CD14-positive monocyte (primary cell): ENCODE measurements at regions not wholly inside any gene's neighbourhood (a gene's known extent, or its start where the extent isn't known, plus 50 kb on each side); places are given as distances from the start of the nearest gene placed in this dataset.

Experiments used
- DNase-seq, 3 donors: peaks; one replicate each; pipeline ENCODE4 v3.0.0-alpha.2; 2011 to 2022
- H2AFZ ChIP-seq: 2 replicates; pipeline ENCODE4 v1.6.0; 2012; ENCODE audit warnings: mild to moderate bottlenecking, low read depth, low read length, inconsistent platforms; ENCODE audit not compliant: insufficient read depth, poor library complexity, severe bottlenecking
- H3K27ac ChIP-seq, 2 donors: 1 replicate in 1 of 2; 2 replicates in 1 of 2; pipeline ENCODE4 v1.5.1; 2012 to 2013; ENCODE audit warnings: low read length in 2 of 2, control low read depth in 1 of 2, inconsistent platforms in 1 of 2, low read depth in 1 of 2, mild to moderate bottlenecking in 1 of 2
- H3K27me3 ChIP-seq, 2 donors: one replicate each; pipeline versions ENCODE4 v1.6.0 to v1.6.1; 2011 to 2013; ENCODE audit warnings: low read length in 2 of 2; ENCODE audit not compliant: control insufficient read depth in 2 of 2, insufficient read depth in 2 of 2
- H3K36me3 ChIP-seq, 2 donors: replicated peaks in 1 of 2; 1 replicate in 1 of 2; 2 replicates in 1 of 2; pipeline versions ENCODE4 v1.5.1 to v1.6.1; 2012 to 2013; ENCODE audit warnings: low read length in 2 of 2, control low read depth in 1 of 2, inconsistent platforms in 1 of 2, mild to moderate bottlenecking in 1 of 2; ENCODE audit not compliant: insufficient read depth in 2 of 2, control insufficient read depth in 1 of 2
- H3K4me1 ChIP-seq, 2 donors: 1 replicate in 1 of 2; 2 replicates in 1 of 2; pipeline versions ENCODE4 v1.5.1 to v1.6.1; 2012 to 2013; ENCODE audit warnings: low read length in 2 of 2, control low read depth in 1 of 2, inconsistent platforms in 1 of 2, mild to moderate bottlenecking in 1 of 2, moderate library complexity in 1 of 2; ENCODE audit not compliant: insufficient read depth in 2 of 2, control insufficient read depth in 1 of 2
- H3K4me2 ChIP-seq: replicated peaks from 2 replicates; pipeline ENCODE3; 2012; ENCODE audit warnings: low read length, moderate library complexity, mild to moderate bottlenecking; ENCODE audit not compliant: poor library complexity, severe bottlenecking; ENCODE audit errors: extremely low read depth
- H3K4me3 ChIP-seq, 3 experiments: fragments of 200-600 bp in 1 of 3; sonication (generic) in 1 of 3; replicated peaks in 1 of 3; 1 replicate in 2 of 3; 2 replicates in 1 of 3; pipeline ENCODE4 v1.5.1; 2011 to 2013; ENCODE audit warnings: low read length in 3 of 3, mild to moderate bottlenecking in 3 of 3, control low read depth in 2 of 3, low read depth in 2 of 3, inconsistent platforms in 1 of 3, moderate library complexity in 1 of 3
- H3K79me2 ChIP-seq: 2 replicates; pipeline ENCODE4 v1.6.0; 2012; ENCODE audit warnings: mild to moderate bottlenecking, control low read depth, inconsistent platforms, low read length, moderate library complexity; ENCODE audit not compliant: insufficient read depth
- H3K9ac ChIP-seq: 2 replicates; pipeline ENCODE4 v1.6.0; 2017; ENCODE audit warnings: low read length, mild to moderate bottlenecking; ENCODE audit not compliant: insufficient read depth, poor library complexity, severe bottlenecking
- H3K9me3 ChIP-seq, 2 donors: replicated peaks in 1 of 2; 1 replicate in 1 of 2; 2 replicates in 1 of 2; pipeline versions ENCODE4 v1.5.1 to v1.6.1; 2012 to 2013; ENCODE audit warnings: low read length in 2 of 2, control low read depth in 1 of 2; ENCODE audit not compliant: control insufficient read depth in 1 of 2, insufficient read depth in 1 of 2
- H4K20me1 ChIP-seq: 2 replicates; pipeline ENCODE4 v1.6.0; 2012; ENCODE audit warnings: mild to moderate bottlenecking, low read length, control low read depth, moderate library complexity; ENCODE audit not compliant: insufficient read depth
- H3K27ac Mint-ChIP-seq, 7 donors: one replicate each; pipeline ENCODE4 v1.8.0; 2020; ENCODE audit warnings: mild to moderate bottlenecking in 7 of 7, mixed read lengths in 7 of 7, moderate library complexity in 6 of 7, inconsistent platforms in 2 of 7
- H3K27me3 Mint-ChIP-seq, 3 donors: one replicate each; pipeline ENCODE4 v1.8.0; 2021 to 2022; ENCODE audit warnings: low read depth in 3 of 3, mild to moderate bottlenecking in 3 of 3, mixed read lengths in 3 of 3, moderate library complexity in 3 of 3, inconsistent platforms in 1 of 3
- H3K36me3 Mint-ChIP-seq, 2 donors: one replicate each; pipeline ENCODE4 v1.8.0; 2020; ENCODE audit warnings: mixed read lengths in 2 of 2, inconsistent platforms in 1 of 2, mild to moderate bottlenecking in 1 of 2
- H3K4me1 Mint-ChIP-seq: one replicate; pipeline ENCODE4 v1.8.0; 2020; ENCODE audit warnings: mild to moderate bottlenecking, mixed read lengths
- H3K4me3 Mint-ChIP-seq, 2 donors: one replicate each; pipeline ENCODE4 v1.8.0; 2020; ENCODE audit warnings: mild to moderate bottlenecking in 2 of 2, mixed read lengths in 2 of 2, moderate library complexity in 1 of 2
- H3K9me3 Mint-ChIP-seq, 7 donors: one replicate each; pipeline ENCODE4 v1.8.0; 2020 to 2022; ENCODE audit warnings: mixed read lengths in 7 of 7, mild to moderate bottlenecking in 6 of 7, moderate library complexity in 6 of 7, inconsistent platforms in 2 of 7
- WGBS: methylation state at CpG from one replicate; pipeline ENCODE4 v1.1.5; 2013; ENCODE audit warnings: missing lambda C conversion rate; ENCODE audit not compliant: insufficient coverage; 5-methylcytosine and 5-hydroxymethylcytosine counted together
- intact Hi-C, 2 donors: fragments of 100-400 bp; cut with micrococcal nuclease; formaldehyde crosslinking; loops; one replicate each; pipeline versions ENCODE4 v1.15.0 to v1.15.1; 2023
- TF ChIP-seq, protein P1 (sequence below): fragments of 200-600 bp; IDR thresholded peaks from one replicate; pipeline ENCODE4 v1.8.0; 2022; ENCODE audit warnings: antibody characterized with exemption, mild to moderate bottlenecking

DNA sequence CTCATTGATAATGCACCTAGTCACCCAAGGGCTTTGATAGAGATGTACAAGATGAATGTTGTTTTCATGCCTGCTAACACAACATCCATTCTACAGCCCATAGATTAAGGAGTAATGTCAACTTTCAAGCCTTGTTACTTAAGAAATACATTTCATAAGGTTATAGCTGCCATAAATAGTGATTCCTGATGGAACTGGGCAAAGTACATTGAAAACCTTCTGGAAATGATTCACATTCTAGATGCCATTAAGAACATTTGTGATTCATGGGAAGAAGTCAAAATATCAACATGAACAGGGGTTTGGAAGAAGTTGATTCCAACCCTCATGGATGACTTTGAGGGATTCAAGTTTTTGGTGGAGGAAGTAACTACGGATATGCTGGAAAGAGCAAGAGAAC lies 135.2 kb downstream of the TLE3 start:
- Mint-ChIP-seq H3K27me3 (peaks cover 0 to 9% (median 8%) of the 10 kb centered on the region in 3 donors), H3K9me3 (peaks cover 0 to 2% (median 0%) of the 10 kb centered on the region in 7 donors), H3K4me1 (no peaks in the 10 kb centered on the region), H3K36me3 (no peaks in the 10 kb centered on the region), H3K4me3 (no peak overlapping the region), H3K27ac (no peak overlapping the region)
- Histone ChIP-seq H3K27ac (no peak overlapping the region), H3K9ac (no peak overlapping the region), H3K36me3 (no peaks in the 10 kb centered on the region), H3K4me1 (no peaks in the 10 kb centered on the region), H3K4me2 (no peak overlapping the region), H3K4me3 (no peak overlapping the region), H3K27me3 (no peaks in the 10 kb centered on the region), H2AFZ (no peak overlapping the region), H3K9me3 (no peaks in the 10 kb centered on the region), H4K20me1 (no peaks in the 10 kb centered on the region), H3K79me2 (no peaks in the 10 kb centered on the region)
- intact Hi-C loops, result no loop called here
- TF ChIP-seq, protein P1, sequence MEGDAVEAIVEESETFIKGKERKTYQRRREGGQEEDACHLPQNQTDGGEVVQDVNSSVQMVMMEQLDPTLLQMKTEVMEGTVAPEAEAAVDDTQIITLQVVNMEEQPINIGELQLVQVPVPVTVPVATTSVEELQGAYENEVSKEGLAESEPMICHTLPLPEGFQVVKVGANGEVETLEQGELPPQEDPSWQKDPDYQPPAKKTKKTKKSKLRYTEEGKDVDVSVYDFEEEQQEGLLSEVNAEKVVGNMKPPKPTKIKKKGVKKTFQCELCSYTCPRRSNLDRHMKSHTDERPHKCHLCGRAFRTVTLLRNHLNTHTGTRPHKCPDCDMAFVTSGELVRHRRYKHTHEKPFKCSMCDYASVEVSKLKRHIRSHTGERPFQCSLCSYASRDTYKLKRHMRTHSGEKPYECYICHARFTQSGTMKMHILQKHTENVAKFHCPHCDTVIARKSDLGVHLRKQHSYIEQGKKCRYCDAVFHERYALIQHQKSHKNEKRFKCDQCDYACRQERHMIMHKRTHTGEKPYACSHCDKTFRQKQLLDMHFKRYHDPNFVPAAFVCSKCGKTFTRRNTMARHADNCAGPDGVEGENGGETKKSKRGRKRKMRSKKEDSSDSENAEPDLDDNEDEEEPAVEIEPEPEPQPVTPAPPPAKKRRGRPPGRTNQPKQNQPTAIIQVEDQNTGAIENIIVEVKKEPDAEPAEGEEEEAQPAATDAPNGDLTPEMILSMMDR, result no peak
- WGBS, result no CpG with 5 or more reads among the region's 1 CpG
- DNase-seq, result no peak

DNA sequence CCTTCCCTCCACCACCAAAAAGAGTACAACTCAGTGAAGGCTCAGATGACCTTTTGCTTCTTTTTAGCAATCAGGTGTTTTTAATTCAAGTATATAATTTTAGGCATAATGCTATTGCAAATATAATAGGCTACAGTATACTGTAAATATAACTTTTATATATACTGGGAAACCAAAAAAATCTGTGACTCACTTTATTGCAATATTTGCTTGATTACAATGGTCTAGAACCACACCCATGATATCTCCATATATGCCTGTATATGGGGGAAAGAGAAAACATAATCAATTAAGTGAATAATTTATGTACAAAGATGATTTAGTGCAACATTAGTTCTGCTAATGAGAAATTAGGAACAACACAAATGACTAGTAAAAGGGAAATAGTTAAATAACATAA lies 134.3 kb downstream of the TLE3 start:
- Histone ChIP-seq H3K4me3 (no peak overlapping the region), H3K4me1 (no peaks in the 10 kb centered on the region), H3K79me2 (no peaks in the 10 kb centered on the region), H3K9me3 (no peaks in the 10 kb centered on the region), H3K27me3 (no peaks in the 10 kb centered on the region), H3K36me3 (no peaks in the 10 kb centered on the region), H2AFZ (no peak overlapping the region), H3K4me2 (no peak overlapping the region), H4K20me1 (no peaks in the 10 kb centered on the region), H3K27ac (no peak overlapping the region), H3K9ac (no peak overlapping the region)
- DNase-seq, result no peak
- Mint-ChIP-seq H3K4me1 (no peaks in the 10 kb centered on the region), H3K36me3 (no peaks in the 10 kb centered on the region), H3K27ac (no peak overlapping the region), H3K4me3 (no peak overlapping the region), H3K9me3 (peaks cover 0 to 2% (median 0%) of the 10 kb centered on the region in 7 donors), H3K27me3 (peaks cover 4 to 10% (median 8%) of the 10 kb centered on the region in 3 donors)
- TF ChIP-seq, protein P1, result no peak
- intact Hi-C loops, result no loop called here
